NCI-H2107 (cell line): ENCODE measurements at regions not wholly inside any gene's neighbourhood (a gene's known extent, or its start where the extent isn't known, plus 50 kb on each side); places are given as distances from the start of the nearest gene placed in this dataset.
"Not testable (repeated sequence)": the region's sequence is repeated elsewhere in the genome, so short reads cannot be mapped to it uniquely, and the experiment has no call there.

ENCODE experiments used
- DNase-seq: peaks from one replicate; lab custom pipeline; 2025; lab: John Stamatoyannopoulos, UW

DNA sequence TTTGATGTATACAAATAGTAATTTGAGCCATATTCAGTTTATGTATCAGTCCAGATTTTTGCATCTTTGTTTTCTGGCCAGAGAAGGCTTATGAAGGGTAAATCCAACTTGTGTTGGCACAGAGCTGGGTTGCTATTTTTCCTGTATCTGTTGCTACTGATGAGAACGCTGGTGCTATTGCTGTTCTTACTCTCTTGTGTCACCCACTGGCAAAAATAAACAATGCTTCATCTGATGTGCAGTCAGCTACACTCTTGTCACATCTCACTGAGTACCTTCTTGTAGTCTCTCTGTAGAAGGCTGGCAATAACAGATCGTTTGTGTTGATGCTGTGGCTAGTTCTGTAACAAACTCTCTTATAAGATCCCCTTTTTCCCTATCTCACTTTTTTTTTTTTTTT, 323.4 kb downstream of the CDH19 start:
- DNase-seq = no peak

DNA sequence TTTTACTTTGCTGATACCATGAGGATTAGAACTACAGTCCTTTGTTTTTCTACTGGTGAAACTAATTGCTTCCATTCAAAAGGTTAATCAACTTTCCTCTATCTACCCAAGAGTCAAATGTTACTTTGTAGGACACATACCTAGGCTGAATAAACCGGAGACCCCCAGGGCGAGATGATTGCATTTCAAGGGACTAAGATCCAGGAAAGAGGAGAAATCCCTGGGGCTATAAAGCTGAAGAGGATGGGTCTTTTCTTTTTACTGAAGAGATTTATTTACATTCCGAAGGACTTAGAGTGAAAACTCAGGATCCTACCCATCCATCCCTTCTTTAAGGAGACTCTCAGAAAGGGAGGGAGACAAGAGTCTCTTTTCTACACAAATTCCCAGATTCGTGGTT, 331.9 kb downstream of the CDH19 start:
- DNase-seq = no peak

DNA sequence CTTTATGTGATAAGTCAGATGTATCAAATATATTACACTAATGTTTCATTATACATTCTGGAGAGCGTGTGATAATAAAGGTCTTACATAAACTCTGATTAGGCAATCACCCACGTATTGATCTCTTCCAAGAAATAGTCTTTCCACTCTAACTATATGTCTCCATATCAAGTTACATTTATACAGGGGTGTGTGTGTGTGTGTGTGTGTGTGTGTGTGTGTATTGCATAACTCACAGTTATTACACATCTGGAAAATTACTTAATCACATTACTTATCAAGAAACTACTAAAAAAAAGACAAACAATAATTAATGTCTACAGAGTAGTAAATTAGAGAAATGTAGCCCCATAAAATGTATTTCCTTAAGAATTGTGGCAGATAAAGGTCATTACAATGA, 339.8 kb downstream of the CDH19 start:
- DNase-seq = no peak

DNA sequence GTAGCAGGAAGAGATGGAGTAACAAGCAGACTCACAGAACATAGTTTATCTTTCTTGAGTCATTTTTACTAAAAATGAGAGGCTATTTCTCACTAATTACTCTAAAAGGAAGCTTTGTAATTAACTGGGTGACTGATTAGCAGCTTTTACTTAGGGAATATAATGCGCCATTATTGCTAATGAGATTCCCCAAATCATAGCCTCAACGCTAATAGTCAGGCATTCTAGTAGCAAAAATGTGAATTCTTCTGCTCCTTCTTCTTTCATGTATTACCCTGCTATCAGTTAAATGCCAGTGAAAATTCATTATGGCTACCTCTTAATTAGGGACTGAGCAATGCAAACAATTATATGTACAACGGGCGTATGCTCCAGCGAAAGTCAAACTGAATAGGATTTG, 349.8 kb downstream of the CDH19 start:
- no peak for DNase-seq

DNA sequence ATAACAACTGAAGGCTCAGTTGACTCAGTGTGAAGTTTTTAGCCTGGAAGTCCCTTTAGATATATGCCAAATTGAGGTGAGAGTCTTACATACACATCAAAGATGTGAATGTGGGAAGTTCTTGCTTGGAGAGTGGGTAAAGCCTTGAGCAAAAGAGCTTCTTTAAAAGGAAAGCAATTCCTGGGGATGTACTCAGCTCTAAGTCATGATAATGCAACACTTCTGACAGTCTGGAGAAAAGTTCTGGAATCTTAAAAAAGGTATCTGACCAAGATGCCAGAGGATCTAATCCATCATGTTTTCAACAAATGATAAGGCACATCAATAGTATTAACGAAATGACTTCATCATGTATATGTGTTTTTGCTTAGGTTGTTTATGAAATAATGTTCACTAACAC, 351.2 kb downstream of the CDH19 start:
- DNase-seq = no peak

DNA sequence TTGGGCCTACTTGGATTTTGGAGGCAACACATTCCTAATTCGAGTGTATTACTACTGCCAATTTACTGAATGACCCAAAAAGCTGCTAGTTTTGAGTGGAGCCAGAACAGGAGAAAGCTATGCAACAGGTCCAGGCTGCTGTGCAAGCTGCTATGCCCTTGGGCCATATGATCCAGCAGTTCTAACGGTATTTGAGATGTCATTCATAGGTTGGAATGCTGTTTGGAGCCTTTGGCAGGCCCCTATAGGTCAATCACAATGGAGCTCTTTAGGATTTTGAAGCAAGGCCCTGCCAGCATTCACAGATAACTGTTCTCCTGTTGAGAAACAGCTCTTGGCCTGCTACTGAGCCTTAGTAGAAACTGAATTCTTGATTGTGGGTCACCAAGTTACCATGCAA, 368.7 kb downstream of the CDH19 start:
- no peak for DNase-seq

DNA sequence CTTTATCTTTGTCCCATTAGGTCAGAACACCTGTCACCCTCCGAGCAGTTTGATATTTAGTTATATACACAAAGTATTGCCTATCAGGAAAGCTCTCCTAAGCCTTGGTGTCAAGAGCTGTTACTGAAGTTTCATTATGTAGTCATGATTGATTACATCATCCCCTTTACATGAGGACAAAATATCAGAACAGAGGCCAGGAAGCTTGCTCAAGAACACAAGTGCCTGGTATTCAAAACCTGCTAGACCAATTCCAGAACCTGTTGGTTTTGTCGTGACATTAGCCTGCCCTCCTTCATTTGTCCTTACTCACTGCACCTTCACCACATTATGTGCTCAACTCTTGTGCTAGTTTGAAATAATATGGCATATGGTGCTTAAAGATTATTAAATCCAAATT, 377.1 kb downstream of the CDH19 start:
- DNase-seq = no peak

DNA sequence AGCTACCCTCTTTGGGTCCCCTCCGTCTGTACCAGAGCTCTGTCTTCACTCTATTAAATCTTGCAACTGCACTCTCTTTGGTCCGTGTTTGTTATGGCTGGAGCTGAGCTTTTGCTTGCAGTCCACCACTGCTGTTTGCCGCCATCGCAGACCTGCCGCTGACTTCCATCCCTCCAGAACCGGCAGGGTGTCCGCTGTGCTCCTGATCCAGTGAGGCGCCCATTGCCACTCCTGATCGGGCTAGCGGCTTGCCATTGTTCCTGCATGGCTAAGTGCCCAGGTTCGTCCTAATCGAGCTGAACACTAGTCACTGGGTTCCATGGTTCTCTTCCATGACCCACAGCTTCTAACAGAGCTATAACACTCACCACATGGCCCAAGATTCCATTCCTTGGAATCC, 380.6 kb downstream of the CDH19 start:
- DNase-seq = not testable (repeated sequence)

DNA sequence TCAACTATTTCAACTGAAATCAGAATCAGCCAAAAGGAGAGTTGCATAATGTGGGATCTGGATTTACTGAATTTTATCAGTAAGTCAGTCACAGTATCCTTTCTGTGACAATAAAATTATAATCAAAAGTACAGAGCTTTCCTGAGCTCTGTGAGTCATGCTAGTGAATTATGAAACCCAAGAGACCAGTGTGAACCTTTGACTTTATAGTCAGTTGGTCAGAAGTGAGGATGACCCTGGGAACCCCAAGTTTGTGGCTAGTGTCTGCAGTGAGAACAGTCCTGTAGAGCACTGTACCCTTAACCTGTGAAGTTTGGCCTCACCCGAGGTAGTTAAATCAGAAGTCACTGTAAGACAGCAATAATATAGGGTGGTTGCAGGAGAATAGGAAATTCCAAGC, 381.7 kb downstream of the CDH19 start:
- no peak for DNase-seq

DNA sequence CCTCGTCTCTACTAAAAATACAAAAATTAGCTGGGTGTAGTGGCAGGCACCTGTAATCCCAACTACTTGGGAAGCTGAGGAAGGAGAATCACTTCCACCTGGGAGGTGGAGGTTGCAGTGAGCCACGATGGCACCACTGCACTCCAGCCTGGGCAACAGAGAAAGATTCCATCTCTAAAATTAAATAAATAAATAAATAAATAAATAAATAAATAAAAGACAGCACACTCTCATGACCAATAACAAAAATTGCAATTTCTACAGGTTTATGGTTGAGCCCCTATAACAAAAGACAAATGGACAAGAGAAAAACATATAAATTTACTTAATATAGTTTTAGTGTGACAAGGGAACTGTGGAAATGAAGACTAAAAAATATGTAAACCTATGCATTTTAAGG, 384.1 kb downstream of the CDH19 start:
- no peak for DNase-seq

DNA sequence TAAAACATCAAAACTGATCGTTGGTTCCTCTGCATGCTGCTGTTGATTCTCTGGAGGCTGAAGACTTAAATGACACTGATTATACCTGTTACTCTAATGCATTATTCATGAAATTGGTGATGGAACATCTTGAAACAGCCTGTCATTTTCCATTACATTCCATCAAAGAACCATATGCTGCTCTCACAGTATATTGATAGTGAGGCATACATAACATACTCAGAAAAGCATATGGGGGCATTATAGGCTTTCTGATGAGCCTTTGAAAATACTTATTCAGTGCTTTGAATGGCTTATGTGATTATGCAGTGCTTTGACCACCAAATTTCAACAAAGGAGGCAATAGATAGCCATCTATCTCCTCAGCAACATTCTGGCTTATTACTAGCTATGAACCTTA, 392.1 kb downstream of the CDH19 start:
- no peak for DNase-seq

DNA sequence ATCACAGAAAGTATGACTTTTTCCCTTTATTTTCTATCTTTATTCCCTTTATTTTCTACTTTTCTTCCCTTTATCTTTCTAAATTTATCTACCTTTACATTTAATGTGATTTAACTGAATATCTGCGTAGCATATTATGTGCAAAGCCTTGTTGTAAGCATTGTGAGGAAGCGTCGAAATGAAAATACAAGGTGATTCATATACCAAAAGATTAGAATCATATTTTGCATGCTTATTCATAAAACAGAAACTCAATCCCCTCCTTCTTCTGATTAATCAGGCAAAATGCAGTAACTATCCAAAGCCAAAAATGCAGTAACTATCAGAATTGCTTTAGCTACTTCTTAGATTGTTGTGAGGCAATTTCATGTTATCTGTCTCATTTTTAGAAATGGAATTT, 393.0 kb downstream of the CDH19 start:
- no peak for DNase-seq

DNA sequence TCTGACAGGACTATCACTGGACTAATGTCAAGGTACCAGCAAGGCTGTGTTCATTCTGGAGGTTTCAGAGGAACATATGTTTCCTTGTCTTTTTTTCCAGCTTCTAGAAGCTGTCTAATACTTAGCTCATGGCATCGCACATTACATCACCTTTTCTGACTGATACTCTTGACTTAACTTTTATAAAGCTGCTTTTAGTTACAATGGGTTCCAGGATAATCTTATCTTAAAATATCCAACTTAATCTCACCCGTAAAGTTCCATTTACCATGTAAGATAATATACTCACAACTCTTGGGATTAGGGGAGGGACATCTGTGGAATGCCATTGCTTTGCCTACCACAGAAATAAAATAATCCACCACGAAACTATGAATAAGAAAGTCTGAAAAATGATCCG, 394.2 kb downstream of the CDH19 start:
- no peak for DNase-seq

DNA sequence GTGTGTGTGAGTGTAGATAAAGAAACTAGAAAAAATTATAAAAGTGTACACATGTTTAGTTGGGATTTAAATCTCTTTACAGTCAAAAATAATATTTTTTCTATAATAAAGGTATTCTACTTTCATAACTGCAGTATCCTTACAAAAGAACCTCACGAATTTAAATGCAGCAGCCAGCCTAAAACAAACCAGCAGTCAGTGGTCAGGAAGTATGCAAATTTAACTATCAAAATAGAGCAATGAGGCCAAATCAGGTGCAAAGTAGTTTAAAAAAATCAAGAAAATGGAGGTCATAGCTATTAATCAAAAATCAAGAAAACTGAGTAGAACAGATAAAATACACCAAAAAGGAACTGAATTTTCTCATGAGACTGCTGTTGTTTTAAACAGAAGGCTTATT, 407.1 kb downstream of the CDH19 start:
- no peak for DNase-seq

DNA sequence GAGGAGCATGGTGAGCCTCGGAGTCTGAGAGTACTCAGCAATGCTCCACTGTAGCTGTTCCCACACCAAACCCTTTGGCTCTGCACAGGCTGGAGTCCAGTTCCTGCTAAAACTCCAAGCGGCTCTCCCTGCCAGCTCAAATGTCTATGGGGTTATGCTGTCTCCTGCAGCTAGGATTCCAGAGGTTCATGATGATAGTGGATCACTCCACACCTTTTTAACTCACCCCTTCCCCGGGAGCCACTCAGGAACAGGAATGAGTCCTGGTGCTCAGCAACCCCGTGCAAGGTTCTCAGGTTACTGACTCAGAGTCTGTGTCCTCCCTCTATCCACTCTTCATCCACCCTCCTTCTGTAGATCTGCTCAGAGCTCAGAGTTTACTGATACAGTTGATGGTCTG, 410.0 kb downstream of the CDH19 start:
- DNase-seq = no peak

DNA sequence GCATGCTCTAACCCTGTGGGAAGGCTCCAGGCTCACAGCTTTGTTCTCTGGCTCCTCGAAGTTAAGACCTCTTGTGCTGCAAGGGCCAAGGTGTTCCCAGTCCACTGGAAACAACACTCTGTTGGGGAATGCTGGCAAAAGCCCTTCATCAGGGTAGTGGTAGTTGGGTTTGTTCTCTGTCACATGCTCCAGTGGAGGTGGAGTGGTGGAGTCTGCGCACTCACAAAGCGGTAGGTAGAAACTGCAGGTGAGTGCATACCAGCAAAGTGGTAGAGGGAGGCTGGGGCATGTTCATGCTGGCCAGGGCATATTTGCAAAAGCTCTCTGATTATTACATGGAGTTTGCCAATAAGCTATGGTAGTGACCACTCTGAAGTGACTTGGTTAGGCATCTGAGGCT, 410.5 kb downstream of the CDH19 start:
- DNase-seq = no peak

DNA sequence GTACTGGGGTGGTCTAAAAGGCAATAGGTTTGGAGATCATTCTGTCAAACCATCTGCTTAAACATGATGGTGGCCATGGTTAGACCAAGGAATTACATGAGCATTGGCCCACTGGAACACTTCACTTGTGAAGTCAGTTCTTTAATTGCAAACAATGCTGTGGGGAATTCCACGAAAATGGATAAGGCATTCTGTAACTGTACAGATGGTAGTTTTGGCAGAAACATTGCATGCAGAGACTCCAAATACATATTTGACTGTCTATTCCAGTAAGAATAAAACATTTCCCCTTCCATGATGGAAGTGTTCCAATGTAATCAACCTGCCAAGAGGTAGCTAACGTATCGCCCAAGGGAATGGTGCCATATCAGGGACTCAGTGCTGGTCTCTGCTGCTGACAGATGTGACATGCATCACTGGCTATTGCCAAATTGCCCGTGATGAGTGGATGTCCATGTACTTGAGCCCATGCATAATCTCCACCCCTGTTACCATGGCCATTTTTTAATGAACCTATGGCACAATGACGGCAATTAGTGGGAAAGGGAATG, 417.9 kb downstream of the CDH7 start:
- DNase-seq = no peak

DNA sequence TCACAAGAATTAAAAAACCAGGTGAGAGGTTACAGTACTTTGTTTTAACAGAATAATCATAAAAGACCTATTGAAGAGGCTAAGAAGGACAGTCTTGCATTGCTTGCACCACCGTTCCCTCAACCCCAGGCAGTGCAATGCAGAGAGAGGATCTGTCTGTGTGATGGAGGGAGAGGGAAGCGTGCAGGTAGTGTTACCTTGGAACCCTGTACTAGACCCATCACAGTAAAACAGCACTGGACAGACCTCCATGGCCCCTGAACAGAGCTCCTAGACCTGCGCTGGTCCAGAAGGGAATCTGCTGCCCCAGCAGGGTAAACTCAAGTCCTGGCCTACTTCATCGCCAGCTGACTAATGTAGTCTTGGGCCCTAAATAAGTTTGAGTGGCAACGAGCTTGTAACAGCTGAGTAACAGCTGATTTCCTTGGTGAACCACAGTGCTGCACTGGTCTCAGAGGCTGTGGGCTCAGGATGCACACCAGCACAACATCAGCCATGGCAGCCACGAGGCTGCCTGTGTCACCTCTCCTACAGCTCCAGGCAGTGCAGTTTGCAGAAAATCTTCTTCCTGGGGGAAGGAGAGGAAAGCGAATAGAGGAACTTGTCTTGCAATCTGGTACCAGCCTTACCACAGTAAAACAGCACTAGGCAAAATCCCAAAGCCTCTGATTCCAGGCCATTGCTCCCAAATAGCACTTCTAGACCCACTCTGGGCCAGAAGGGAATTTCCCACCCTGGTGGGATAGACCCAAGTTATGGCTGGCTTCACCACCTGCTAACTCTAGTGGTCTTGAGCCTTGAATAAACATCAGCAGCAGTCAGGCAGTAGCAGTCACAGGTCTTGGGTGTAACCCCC, 417.2 kb downstream of the CDH7 start:
- no peak for DNase-seq

DNA sequence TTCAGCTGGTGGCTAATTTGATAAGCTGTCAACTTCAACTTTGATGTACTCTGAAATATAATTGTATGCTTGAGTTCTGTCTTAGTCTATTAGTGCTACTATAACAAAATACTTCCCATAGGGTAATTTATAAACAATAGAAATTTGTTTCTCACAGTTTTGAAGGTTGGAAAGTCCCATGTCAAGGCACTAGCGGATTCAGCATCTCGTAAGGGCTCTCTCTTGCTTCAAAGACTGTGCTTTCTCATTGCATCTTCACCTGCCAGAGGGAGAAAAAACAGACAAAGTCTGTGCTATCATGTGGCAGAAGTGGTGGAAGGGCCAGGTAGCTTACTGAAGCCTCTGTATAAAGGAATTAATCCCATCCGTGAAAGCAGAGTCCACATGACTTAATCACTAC, 409.2 kb downstream of the CDH7 start:
- no peak for DNase-seq

DNA sequence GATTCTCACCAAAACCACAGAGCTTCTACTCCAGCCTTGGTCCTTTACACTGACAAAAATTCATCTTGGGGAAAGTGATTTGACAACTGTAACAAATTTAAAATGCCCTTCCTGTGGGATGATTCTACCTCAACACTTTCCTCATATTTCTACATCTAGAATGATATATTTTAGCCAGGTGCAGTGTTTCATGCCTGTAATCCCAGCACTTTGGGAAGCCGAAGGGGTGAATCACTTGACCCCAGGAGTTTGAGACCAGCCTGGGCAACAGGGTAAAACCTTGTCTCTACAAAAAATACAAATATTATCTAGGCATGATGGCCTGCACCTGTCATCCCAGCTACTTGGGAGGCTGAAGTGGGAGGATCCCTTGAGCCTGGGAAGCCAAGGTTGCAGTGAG, 408.6 kb downstream of the CDH7 start:
- no peak for DNase-seq

DNA sequence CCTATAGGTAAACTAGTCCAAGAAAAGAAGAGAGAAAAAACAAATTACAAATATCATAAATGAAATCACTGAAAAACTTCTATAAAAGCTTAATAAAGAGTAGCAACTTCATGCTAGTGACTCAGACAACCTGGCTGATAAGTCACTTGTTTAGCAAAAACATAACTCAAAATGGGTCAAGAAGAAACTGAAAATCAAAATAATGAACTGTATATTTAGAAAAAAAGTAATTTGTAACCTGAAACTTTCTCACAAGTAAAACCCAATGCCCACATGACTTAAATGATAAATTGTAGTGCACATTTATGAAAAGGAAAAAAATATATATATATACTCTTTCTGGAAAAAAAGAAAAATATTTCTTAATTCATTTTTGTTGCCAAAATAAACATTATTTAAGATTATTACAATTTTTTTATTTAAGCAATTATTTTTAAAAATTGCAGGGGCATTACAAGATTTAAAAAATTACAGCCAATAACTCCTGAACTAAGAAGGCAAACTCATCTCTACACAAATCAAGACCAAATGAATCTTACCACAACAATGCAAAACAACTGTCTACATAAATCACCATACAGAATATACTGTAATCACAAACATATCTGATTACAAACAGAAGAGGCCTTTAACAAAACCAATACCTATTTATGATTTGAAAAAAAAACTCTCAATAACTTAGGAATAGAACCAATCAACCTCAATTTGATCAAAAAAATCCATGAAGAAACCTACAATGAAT, 406.3 kb downstream of the CDH7 start:
- DNase-seq = no peak

DNA sequence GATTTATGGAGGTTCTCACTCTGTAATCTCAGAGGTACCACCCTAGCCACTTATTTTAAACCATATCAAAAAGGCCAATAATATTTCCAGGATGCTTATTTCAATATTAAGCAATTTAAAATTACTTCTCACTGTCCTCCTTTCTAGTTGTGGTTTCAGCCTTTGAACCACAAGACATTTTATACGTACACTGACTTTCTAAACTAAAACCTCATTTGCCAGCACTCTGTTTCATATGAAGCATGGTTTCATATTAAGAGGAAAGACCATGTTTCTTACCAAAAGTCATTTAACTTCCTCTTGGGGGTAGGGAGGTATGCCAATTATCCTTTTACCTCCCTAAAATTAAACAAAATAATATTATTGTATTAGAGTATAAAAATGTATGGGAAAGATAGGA, 399.8 kb downstream of the CDH7 start:
- DNase-seq = no peak

DNA sequence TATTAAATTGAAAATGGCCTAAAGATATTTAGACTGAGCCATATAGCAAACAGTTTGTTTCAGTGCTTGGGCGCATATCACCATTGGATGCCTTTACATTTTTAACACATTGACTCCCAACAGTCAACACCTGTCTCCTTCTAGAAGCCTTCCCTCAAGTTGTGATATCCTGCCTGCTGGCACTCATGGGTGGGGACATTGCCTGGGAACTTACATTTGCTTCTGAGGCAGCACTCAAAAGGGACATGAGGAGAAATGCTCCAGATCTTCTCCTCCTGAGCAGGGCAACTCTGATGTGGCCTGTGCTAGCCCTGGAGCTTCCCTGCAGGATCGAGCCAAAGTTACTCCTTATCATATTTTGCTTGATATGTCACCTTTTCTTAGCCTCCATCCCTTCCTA, 392.2 kb downstream of the CDH7 start:
- DNase-seq = no peak
